Smooth muscle cell (in vitro differentiated cells): ENCODE measurements at regions not wholly inside any gene's neighbourhood (a gene's known extent, or its start where the extent isn't known, plus 50 kb on each side); places are given as distances from the start of the nearest gene placed in this dataset.

Experiments
- DNase-seq: peaks from one replicate; lab custom pipeline; 2025; ENCODE audit not compliant: unreplicated experiment; lab: John Stamatoyannopoulos, UW
- H2AFZ ChIP-seq: fragments of 200-600 bp; sonication (generic); 2 replicates; pipeline ENCODE4 v1.6.0; 2016; ENCODE audit warnings: antibody characterized with exemption, low read depth, mild to moderate bottlenecking
- H3F3A ChIP-seq: fragments of 200-600 bp; sonication (generic); 2 replicates; pipeline ENCODE4 v1.6.0; 2017; ENCODE audit warnings: antibody characterized with exemption, low read depth
- H3K27ac ChIP-seq: fragments of 200-600 bp; sonication (generic); 2 replicates; pipeline ENCODE4 v1.5.1; 2016; ENCODE audit warnings: low read depth, mild to moderate bottlenecking
- H3K27me3 ChIP-seq: fragments of 200-600 bp; sonication (generic); 2 replicates; pipeline ENCODE4 v1.6.1; 2016; ENCODE audit warnings: low read depth, mild to moderate bottlenecking
- H3K36me3 ChIP-seq: fragments of 200-600 bp; sonication (generic); 2 replicates; pipeline ENCODE4 v1.5.1; 2016; ENCODE audit warnings: low read depth
- H3K4me1 ChIP-seq: fragments of 200-600 bp; sonication (generic); 2 replicates; pipeline ENCODE4 v1.5.1; 2016; ENCODE audit warnings: low read depth
- H3K4me2 ChIP-seq: fragments of 200-600 bp; sonication (generic); 2 replicates; pipeline ENCODE4 v1.6.0; 2016; ENCODE audit warnings: mild to moderate bottlenecking
- H3K4me3 ChIP-seq: fragments of 200-600 bp; sonication (generic); 2 replicates; pipeline ENCODE4 v1.5.1; 2016; ENCODE audit warnings: mild to moderate bottlenecking
- H3K79me2 ChIP-seq: fragments of 200-600 bp; sonication (generic); 2 replicates; pipeline ENCODE4 v1.6.0; 2016; ENCODE audit warnings: low read depth, mild to moderate bottlenecking
- H3K9ac ChIP-seq: fragments of 200-600 bp; sonication (generic); 2 replicates; pipeline ENCODE4 v1.6.0; 2016; ENCODE audit warnings: low read depth
- H3K9me3 ChIP-seq: fragments of 200-600 bp; sonication (generic); replicated peaks from 2 replicates; pipeline ENCODE4 v1.5.1; 2016; ENCODE audit warnings: low read depth
- H4K20me1 ChIP-seq: fragments of 200-600 bp; sonication (generic); 2 replicates; pipeline ENCODE4 v1.6.0; 2016; ENCODE audit warnings: low read depth
- WGBS: methylation state at CpG from one replicate; pipeline ENCODE4 v1.1.7; 2016; ENCODE audit warnings: low lambda C conversion rate; 5-methylcytosine and 5-hydroxymethylcytosine counted together
- TF ChIP-seq, protein P1 (sequence below): fragments of 200-600 bp; sonication (generic); IDR thresholded peaks from 2 replicates; pipeline ENCODE4 v1.5.1; 2017; ENCODE audit warnings: borderline replicate concordance, mild to moderate bottlenecking, antibody characterized with exemption; ENCODE audit not compliant: insufficient read depth, poor library complexity, severe bottlenecking

DNA sequence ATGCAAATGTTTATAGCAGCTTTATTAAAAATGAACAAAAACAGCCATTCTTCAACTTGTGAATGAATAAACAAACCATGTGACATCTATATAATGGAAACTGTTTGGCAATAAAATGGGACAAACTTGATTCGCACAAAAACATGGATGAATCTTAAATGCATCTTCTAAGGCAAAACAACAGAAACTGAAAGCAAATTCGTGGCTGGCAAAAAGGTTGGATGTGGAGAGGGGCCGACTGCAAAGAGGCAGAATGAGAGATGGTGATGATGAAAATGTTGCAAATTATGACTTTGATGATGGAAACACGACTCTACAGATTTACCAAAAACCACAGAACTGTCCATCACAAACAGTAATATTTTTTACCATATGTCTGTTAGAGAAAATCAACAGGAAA lies 327.0 kb upstream of the NR5A2 start:
- no peak overlapping the region for H2AFZ ChIP-seq

DNA sequence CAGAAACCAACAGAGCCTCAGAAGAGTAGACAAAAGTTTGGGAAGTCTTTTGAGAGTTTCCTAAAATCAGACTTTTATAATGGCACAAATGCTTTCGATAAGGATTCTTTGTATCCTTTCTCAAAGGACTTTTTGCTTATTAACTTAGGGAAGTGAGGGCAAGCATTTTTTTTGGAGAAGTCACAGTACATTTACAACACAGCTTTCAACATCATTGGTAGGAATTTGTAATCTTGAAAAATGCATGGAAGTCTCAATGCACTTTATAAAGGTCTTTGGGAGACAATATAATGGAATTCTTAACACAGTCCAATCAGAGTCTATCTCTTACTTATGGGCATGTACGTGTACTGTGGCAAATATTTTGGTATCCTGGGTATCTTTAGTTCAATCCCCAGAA lies 325.8 kb upstream of the NR5A2 start:
- Histone ChIP-seq H3K36me3 (no peaks in the 10 kb centered on the region), H3K4me2 (no peak overlapping the region), H3K9ac (no peak overlapping the region), H3F3A (no peaks in the 10 kb centered on the region), H2AFZ (no peak overlapping the region), H3K27me3 (no peaks in the 10 kb centered on the region), H3K4me1 (no peaks in the 10 kb centered on the region), H3K4me3 (no peak overlapping the region), H3K27ac (no peak overlapping the region), H3K79me2 (no peaks in the 10 kb centered on the region), H4K20me1 (no peaks in the 10 kb centered on the region), H3K9me3 (no peaks in the 10 kb centered on the region)
- TF ChIP-seq, protein P1, sequence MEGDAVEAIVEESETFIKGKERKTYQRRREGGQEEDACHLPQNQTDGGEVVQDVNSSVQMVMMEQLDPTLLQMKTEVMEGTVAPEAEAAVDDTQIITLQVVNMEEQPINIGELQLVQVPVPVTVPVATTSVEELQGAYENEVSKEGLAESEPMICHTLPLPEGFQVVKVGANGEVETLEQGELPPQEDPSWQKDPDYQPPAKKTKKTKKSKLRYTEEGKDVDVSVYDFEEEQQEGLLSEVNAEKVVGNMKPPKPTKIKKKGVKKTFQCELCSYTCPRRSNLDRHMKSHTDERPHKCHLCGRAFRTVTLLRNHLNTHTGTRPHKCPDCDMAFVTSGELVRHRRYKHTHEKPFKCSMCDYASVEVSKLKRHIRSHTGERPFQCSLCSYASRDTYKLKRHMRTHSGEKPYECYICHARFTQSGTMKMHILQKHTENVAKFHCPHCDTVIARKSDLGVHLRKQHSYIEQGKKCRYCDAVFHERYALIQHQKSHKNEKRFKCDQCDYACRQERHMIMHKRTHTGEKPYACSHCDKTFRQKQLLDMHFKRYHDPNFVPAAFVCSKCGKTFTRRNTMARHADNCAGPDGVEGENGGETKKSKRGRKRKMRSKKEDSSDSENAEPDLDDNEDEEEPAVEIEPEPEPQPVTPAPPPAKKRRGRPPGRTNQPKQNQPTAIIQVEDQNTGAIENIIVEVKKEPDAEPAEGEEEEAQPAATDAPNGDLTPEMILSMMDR, result no peak
- no peak for DNase-seq
- 90% methylated on average over 2 of the region's 2 CpGs for WGBS

More for the DNA sequence above, 327.0 kb upstream of the NR5A2 start:
- WGBS, result 85% methylated on average over 4 of the region's 4 CpGs
- H4K20me1 ChIP-seq, result no peaks in the 10 kb centered on the region
- H3K4me3 ChIP-seq, result no peak overlapping the region
- no peaks in the 10 kb centered on the region for H3K4me1 ChIP-seq
- no peak overlapping the region for H3K4me2 ChIP-seq
- DNase-seq, result no peak
- H3K36me3 ChIP-seq, result no peaks in the 10 kb centered on the region
- TF ChIP-seq, protein P1, result no peak
- H3K9me3 ChIP-seq, result no peaks in the 10 kb centered on the region
- no peaks in the 10 kb centered on the region for H3K27me3 ChIP-seq
- H3K27ac ChIP-seq, result no peak overlapping the region
- no peaks in the 10 kb centered on the region for H3F3A ChIP-seq
- H3K9ac ChIP-seq, result no peak overlapping the region
- no peaks in the 10 kb centered on the region for H3K79me2 ChIP-seq

DNA sequence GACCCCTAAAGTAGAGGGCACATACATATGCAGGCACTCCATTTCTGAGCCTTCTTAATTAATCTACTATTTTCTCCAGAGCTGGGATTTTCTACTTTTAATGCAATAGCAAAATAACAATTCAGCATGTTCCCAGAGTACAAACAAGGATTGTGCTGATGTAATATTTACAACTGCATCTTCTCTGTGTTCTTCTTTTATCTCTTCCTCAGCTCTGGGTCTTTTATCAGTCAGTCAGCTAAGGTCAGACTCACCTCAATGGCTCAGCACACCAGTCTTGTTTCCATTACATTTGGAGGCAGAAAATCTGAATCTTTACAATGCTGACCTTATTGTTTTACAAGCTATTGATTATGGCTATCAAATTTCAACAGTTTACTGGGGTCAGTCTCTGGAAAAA lies 323.3 kb upstream of the NR5A2 start:
- H3K79me2 ChIP-seq, result no peaks in the 10 kb centered on the region
- no peak overlapping the region for H2AFZ ChIP-seq
- no peak overlapping the region for H3K4me3 ChIP-seq
- H3K27ac ChIP-seq, result no peak overlapping the region
- no peaks in the 10 kb centered on the region for H4K20me1 ChIP-seq
- H3K27me3 ChIP-seq, result no peaks in the 10 kb centered on the region
- H3K4me1 ChIP-seq, result no peaks in the 10 kb centered on the region
- no peak for DNase-seq
- no peaks in the 10 kb centered on the region for H3F3A ChIP-seq
- no peak overlapping the region for H3K9ac ChIP-seq
- H3K36me3 ChIP-seq, result no peaks in the 10 kb centered on the region
- TF ChIP-seq, protein P1, result no peak
- H3K4me2 ChIP-seq, result no peak overlapping the region
- H3K9me3 ChIP-seq, result no peaks in the 10 kb centered on the region

DNA sequence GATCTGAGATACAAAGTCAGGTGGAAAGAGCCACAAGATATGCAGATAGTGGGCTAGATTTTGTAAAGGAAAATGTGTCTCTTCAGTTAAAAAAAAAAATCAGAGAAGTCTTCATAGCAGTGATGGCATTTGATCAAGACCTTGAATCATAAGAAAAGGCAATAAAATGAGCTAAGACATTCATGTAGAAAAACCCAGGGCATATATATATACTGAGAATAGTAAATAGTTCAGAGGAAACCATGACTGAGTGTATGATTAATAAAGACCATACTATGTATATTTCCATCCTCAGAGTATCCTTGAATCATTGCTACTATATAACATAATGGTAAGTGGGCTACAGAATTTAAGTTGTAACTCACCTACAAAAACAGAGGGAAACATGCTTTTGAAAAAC lies 321.7 kb upstream of the NR5A2 start:
- H3K9ac ChIP-seq, result no peak overlapping the region
- H3K79me2 ChIP-seq, result no peaks in the 10 kb centered on the region
- no peaks in the 10 kb centered on the region for H4K20me1 ChIP-seq
- H3K9me3 ChIP-seq, result no peaks in the 10 kb centered on the region
- no peaks in the 10 kb centered on the region for H3K36me3 ChIP-seq
- no peaks in the 10 kb centered on the region for H3F3A ChIP-seq
- H3K4me2 ChIP-seq, result no peak overlapping the region
- H3K4me3 ChIP-seq, result no peak overlapping the region
- DNase-seq, result no peak
- no peak overlapping the region for H2AFZ ChIP-seq
- TF ChIP-seq, protein P1, result no peak
- H3K4me1 ChIP-seq, result no peaks in the 10 kb centered on the region
- H3K27me3 ChIP-seq, result no peaks in the 10 kb centered on the region
- H3K27ac ChIP-seq, result no peak overlapping the region
